ENCODE measurements at regions not wholly inside any gene's neighbourhood (a gene's known extent, or its start where the extent isn't known, plus 50 kb on each side); places are given as distances from the start of the nearest gene placed in this dataset.

DNA sequence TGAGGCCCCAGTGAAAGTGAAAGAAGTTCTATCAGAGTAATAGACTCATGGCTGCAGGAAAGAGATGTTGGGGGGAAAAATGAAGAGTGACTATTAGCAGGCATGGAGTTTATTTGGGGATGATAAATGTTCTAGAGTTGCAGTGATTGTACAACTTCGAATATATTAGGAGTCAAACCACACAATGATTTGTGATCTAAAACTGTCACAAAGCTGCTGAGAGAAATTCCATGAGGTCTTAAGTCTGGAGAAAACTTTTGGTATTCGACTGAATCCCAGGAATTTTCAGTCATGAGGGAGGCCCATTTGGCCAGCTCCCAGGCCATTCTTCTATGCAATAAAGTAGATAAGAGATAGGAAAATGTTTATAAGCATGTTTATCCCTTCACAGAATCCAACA lies 55.9 kb upstream of the UNC5B start:
- no peaks in the 10 kb centered on the region for H3K4me1 ChIP-seq (ENCODE audit: control insufficient read depth, extremely low read depth, insufficient read depth, low read length)
- FAIRE-seq (no peak), DNase-seq (ENCODE audit: low read depth, low spot score) (no peak)
- H3K27ac ChIP-seq (ENCODE audit: control insufficient read depth, insufficient read depth, low read length), result no peak overlapping the region
- H3K9me1 ChIP-seq (ENCODE audit: control insufficient read depth, extremely low read depth, insufficient read depth, low read length), result no peaks in the 10 kb centered on the region
- H3K79me2 ChIP-seq (ENCODE audit: control insufficient read depth, insufficient read depth, low read length), result no peaks in the 10 kb centered on the region
- H4K20me1 ChIP-seq (ENCODE audit: control insufficient read depth, extremely low read depth, insufficient read depth, low read length), result no peaks in the 10 kb centered on the region
- no peaks in the 10 kb centered on the region for H3K36me3 ChIP-seq (ENCODE audit: control insufficient read depth in 2 of 2, extremely low read depth in 1 of 2, insufficient read depth in 2 of 2, low read length in 2 of 2)
- peaks cover 6% of the 10 kb centered on the region for H3K27me3 ChIP-seq (ENCODE audit: control insufficient read depth, extremely low read depth, insufficient read depth, low read length)
- H3K4me2 ChIP-seq (ENCODE audit: control insufficient read depth, extremely low read depth, insufficient read depth, low read depth, low read length), result no peak overlapping the region
- no peak for TF ChIP-seq CTCF (optimal IDR thresholded peaks at IDR 0.05 in 1 of 3, IDR thresholded peaks at IDR 0.05 in 1 of 3, conservative IDR thresholded peaks at IDR 0.05 in 1 of 3; ENCODE audit: extremely low read depth in 1 of 3, insufficient read depth in 2 of 3, low read length in 3 of 3)
- no peak for TF ChIP-seq EZH2 (IDR thresholded peaks at IDR 0.05; ENCODE audit: low read length)
- dilution Hi-C loops (cut with MboI; ENCODE audit: extremely low pct_ligation_motif_present, low sequenced_read_pairs), result no loop called here
- no peak overlapping the region for H3K9ac ChIP-seq (ENCODE audit: control insufficient read depth, extremely low read depth, insufficient read depth, low read length)
- H3K4me3 ChIP-seq (ENCODE audit: control insufficient read depth in 2 of 3, extremely low read depth in 1 of 3, insufficient read depth in 2 of 3, low read depth in 1 of 3, low read length in 3 of 3), result no peak overlapping the region
- H3K9me3 ChIP-seq (ENCODE audit: control insufficient read depth, low read depth, low read length), result no peaks in the 10 kb centered on the region
- no peak overlapping the region for H2AFZ ChIP-seq (ENCODE audit: control insufficient read depth, low read length)

GRCh38 chr10:71157435-71157834 lies 54.9 kb upstream of the UNC5B start:
- Histone ChIP-seq H3K36me3 (ENCODE audit: control insufficient read depth in 2 of 2, extremely low read depth in 1 of 2, insufficient read depth in 2 of 2, low read length in 2 of 2) (no peaks in the 10 kb centered on the region), H3K79me2 (ENCODE audit: control insufficient read depth, insufficient read depth, low read length) (no peaks in the 10 kb centered on the region), H3K4me1 (ENCODE audit: control insufficient read depth, extremely low read depth, insufficient read depth, low read length) (no peaks in the 10 kb centered on the region), H4K20me1 (ENCODE audit: control insufficient read depth, extremely low read depth, insufficient read depth, low read length) (no peaks in the 10 kb centered on the region), H3K27me3 (ENCODE audit: control insufficient read depth, extremely low read depth, insufficient read depth, low read length) (no peaks in the 10 kb centered on the region), H3K9ac (ENCODE audit: control insufficient read depth, extremely low read depth, insufficient read depth, low read length) (no peak overlapping the region), H2AFZ (ENCODE audit: control insufficient read depth, low read length) (no peak overlapping the region), H3K9me1 (ENCODE audit: control insufficient read depth, extremely low read depth, insufficient read depth, low read length) (no peaks in the 10 kb centered on the region), H3K9me3 (ENCODE audit: control insufficient read depth, low read depth, low read length) (no peaks in the 10 kb centered on the region), H3K4me2 (ENCODE audit: control insufficient read depth, extremely low read depth, insufficient read depth, low read depth, low read length) (no peak overlapping the region), H3K27ac (ENCODE audit: control insufficient read depth, insufficient read depth, low read length) (no peak overlapping the region), H3K4me3 (ENCODE audit: control insufficient read depth in 2 of 3, extremely low read depth in 1 of 3, insufficient read depth in 2 of 3, low read depth in 1 of 3, low read length in 3 of 3) (no peak overlapping the region)
- dilution Hi-C loops (cut with MboI; ENCODE audit: extremely low pct_ligation_motif_present, low sequenced_read_pairs), result no loop called here
- no peak for FAIRE-seq
- no peak for DNase-seq (ENCODE audit: low read depth, low spot score)
- TF ChIP-seq CTCF (optimal IDR thresholded peaks at IDR 0.05 in 1 of 3, IDR thresholded peaks at IDR 0.05 in 1 of 3, conservative IDR thresholded peaks at IDR 0.05 in 1 of 3; ENCODE audit: extremely low read depth in 1 of 3, insufficient read depth in 2 of 3, low read length in 3 of 3), result no peak
- no peak for TF ChIP-seq EZH2 (IDR thresholded peaks at IDR 0.05; ENCODE audit: low read length)

Data from keratinocyte (primary cell).